22Rv1 (cell line): ENCODE measurements at regions not wholly inside any gene's neighbourhood (a gene's known extent, or its start where the extent isn't known, plus 50 kb on each side); places are given as distances from the start of the nearest gene placed in this dataset.

Source experiments
- ZFX ChIP-seq: fragments of 450-650 bp; IDR thresholded peaks from 2 replicates; pipeline ENCODE4 v1.6.1; 2017; ENCODE audit warnings: antibody characterized with exemption, borderline replicate concordance
- TF ChIP-seq, protein P1 (sequence below): fragments of 450-650 bp; IDR thresholded peaks from 2 replicates; pipeline ENCODE4 v1.5.1; 2017; ENCODE audit warnings: mild to moderate bottlenecking

DNA sequence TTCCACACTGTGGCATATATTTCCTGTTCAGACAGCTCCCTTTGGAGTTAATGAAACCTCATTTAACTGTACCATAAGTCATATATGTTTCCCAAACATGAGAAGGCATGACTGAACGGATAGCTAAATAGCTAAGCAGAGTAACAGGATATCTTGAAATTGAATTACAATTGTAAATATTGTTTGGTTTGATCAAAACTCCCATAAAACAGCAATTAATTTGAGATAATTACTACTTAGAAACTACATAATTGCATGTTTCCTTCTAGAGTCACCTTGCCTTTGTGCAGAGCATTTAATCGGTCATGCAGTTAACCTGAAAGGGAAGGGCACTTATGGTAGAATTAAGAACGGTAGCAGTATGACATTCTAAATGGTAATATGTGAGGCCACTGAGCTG, 179.0 kb upstream of the MAP3K7 start:
- TF ChIP-seq, protein P1, sequence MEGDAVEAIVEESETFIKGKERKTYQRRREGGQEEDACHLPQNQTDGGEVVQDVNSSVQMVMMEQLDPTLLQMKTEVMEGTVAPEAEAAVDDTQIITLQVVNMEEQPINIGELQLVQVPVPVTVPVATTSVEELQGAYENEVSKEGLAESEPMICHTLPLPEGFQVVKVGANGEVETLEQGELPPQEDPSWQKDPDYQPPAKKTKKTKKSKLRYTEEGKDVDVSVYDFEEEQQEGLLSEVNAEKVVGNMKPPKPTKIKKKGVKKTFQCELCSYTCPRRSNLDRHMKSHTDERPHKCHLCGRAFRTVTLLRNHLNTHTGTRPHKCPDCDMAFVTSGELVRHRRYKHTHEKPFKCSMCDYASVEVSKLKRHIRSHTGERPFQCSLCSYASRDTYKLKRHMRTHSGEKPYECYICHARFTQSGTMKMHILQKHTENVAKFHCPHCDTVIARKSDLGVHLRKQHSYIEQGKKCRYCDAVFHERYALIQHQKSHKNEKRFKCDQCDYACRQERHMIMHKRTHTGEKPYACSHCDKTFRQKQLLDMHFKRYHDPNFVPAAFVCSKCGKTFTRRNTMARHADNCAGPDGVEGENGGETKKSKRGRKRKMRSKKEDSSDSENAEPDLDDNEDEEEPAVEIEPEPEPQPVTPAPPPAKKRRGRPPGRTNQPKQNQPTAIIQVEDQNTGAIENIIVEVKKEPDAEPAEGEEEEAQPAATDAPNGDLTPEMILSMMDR = no peak
- no peak for TF ChIP-seq ZFX
